ENCODE measurements at regions not wholly inside any gene's neighbourhood (a gene's known extent, or its start where the extent isn't known, plus 50 kb on each side); places are given as distances from the start of the nearest gene placed in this dataset.

DNA sequence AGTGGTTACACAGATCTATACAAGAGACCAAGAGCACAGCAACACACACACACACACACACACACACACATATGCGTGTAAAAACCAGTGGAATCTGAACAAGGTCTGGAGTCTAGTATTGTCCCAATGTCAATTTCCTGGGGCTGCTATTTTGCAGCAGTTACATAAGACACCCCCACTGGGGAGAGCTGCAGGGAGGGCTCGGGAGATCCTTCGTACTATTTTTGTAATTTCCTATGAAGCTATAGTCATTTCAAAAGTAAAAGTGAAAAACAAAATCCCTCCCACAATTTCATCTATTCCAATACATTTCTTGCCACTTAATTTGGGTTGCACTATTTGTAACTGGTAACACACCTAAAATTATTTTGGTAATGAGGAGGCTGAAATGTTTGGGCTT, 68.5 kb downstream of the C16orf95 start:
- no peak for TF ChIP-seq SIN3A (IDR thresholded peaks at IDR 0.05; ENCODE audit: borderline replicate concordance, insufficient read depth, low read length)
- TF ChIP-seq POLR2AphosphoS5 (IDR thresholded peaks at IDR 0.05; ENCODE audit: low read depth, low read length) = no peak
- no peak for TF ChIP-seq TAF1 (IDR thresholded peaks at IDR 0.05; ENCODE audit: borderline replicate concordance, insufficient read depth, low read length)
- no peak for TF ChIP-seq FOXP2 (optimal IDR thresholded peaks at IDR 0.05; ENCODE audit: borderline replicate concordance, extremely low read depth, extremely low read length, insufficient read depth)
